ENCODE measurements at regions not wholly inside any gene's neighbourhood (a gene's known extent, or its start where the extent isn't known, plus 50 kb on each side); places are given as distances from the start of the nearest gene placed in this dataset.

DNA sequence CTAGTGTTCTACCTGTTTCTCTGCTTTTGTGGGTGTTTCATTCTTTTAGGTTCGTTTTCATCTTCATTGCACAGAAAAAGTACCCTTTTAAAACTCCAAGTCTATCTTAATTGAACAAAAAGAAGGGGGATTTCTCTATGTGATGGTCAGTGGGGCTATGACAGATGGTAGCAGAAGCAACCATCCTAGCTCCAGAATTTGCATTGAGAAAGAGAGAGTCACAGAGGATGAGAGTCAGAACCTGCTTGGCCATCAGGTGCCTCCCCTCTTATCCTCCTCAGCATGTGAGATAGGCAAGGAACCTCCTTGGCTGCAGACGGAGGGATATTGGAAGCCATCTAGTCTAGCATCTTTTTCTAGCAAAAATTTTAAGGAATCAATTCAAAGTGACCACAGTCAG is 398.0 kb upstream of the DCC start:
- no peak for DNase-seq (ENCODE audit: low read depth)

- no peak for DNase-seq (ENCODE audit: low read depth)
Measured at GRCh38 chr18:51943281-51943680, 396.7 kb upstream of the DCC start.

DNA sequence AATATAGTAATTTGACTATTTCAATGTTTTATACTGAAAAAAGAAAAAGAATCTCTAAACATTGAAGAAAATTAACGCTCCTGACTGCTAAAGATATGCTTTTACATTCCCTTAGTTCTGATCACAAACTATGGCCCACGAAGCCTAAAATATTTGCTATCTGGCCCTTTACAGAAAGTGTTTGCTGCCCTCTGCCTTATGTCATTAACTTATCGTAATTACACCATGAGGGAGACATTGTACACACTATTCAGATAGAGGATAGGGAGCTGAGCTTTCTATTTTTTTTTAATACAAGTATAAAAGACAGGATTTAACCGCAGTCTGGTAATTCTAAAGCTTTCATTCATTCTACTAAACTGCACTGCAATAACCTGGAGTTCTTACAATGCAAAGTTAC is 393.1 kb upstream of the DCC start:
- no peak for DNase-seq (ENCODE audit: low read depth)

DNA sequence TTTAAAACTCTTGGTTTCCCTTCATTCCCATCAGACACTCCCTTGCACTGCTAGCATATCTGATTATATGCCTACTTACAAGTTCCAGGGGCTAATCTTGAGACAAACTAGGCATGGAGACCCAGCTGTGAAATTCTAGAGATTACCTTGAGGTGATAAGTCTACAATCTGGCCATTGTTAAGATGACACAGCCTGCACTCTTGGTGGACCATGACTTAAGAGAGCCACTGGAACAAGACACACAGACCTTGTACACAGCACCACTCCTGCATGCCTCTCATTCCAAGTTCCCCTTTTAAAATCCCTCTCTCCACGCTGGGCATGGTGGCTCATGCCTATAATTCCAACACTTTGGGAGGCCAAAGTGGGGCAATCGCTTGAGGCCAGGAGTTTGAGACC is 387.2 kb upstream of the DCC start:
- no peak for DNase-seq (ENCODE audit: low read depth)

GRCh38 chr18:51953521-51953920 is 386.5 kb upstream of the DCC start:
- DNase-seq (ENCODE audit: low read depth) = no peak

GRCh38 chr18:51955136-51955535 is 384.9 kb upstream of the DCC start:
- no peak for DNase-seq (ENCODE audit: low read depth)

DNA sequence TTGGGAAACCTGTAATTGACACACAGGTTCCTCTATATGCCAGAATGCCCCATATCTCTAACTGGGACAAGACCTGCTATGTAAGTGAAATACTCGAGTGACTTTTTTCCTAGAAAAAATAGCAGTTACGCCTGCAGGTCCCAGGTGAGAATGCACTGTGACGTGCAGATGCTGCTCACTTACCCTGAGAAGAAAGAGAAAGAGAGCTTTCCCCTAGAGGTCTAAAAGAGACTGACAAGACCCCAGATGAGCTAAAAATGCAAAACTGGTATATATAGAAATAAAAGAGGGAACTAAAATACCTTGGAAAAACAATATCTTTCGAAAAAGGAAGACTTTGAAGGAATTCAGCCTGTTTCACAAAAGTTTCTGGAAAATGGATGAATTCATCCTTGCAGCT is 383.0 kb upstream of the DCC start:
- DNase-seq (ENCODE audit: low read depth) = no peak

GRCh38 chr18:51980101-51980500 is 359.9 kb upstream of the DCC start:
- DNase-seq (ENCODE audit: low read depth) = no peak

DNA sequence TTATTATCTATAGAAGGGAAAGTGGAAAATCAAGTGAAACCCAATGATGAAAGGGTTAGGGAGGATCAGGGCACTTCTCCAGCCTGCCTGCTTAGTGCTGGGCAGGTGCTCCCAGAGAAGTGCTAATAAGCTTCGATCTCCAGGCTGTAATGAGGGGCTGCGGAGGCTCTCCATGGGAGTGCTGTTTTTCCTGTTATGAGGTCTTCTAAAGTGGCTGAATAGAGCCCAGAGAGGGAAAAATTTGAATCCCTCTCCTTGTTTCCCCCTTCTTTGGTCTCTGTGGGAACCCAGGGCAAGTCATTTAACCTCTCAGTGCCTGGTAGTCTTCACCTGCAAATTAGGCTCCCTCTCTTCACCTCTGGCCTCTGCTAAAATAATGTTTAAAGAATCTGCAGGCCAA is 351.7 kb upstream of the DCC start:
- no peak for DNase-seq (ENCODE audit: low read depth)

DNA sequence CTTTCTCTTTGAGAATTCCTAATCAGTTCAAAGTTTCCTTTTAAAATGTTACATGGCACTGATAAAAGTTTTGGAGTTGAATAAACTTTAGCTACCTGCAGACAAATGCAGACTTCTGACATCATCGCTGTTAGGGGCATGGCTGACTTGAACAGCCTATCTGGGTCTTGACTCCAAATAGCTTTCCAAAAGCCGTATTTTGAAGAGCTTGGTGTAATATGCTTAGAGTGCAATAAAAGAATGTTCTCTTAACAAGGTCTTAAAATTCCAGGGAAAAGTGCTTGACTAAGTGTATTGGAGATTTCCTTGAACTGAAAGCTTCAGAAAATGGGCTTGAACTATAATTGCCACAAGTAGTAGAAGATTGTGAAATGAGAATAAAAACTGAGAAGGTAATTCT is 342.9 kb upstream of the DCC start:
- no peak for DNase-seq (ENCODE audit: low read depth)

DNA sequence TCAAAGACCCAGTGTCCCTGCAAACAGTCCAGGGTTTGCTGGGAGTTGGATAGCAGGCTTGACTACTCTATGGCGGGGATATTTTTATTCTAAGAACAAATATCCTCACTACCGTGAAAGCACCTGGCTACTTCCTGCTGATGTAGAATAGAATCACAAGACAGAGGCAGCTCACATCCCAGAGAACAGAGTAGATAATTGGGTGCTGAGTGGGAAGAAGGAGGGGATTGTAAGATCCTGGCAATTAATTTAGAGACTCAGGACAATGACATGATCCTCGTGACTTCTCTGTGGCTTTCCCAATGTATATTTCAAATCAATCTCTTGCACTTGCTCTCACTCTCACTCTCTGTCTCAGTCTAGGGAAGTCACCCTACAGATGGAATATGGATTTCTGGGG is 341.9 kb upstream of the DCC start:
- no peak for DNase-seq (ENCODE audit: low read depth)

DNA sequence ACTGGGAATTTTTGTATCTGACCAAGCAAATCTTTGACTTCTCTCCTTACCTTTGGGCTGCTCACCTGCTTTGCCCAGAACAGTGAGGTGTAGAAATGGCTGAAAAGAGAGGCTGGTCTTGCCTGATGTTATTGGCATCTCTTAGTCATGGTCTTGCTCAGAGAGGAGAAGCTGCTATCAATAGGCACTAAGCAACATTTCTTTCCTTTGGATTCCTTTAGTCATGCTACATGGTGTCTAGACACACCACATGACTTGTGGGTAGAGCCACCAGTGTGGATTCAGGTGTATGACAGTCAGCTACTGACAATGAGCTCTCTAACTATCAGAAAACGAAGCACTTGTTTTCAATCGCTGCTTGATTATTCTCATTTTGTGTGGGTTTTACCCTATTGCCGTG is 341.3 kb upstream of the DCC start:
- DNase-seq (ENCODE audit: low read depth) = no peak

- DNase-seq (ENCODE audit: low read depth) = no peak
Measured at GRCh38 chr18:51999351-51999750, 340.6 kb upstream of the DCC start.

- DNase-seq (ENCODE audit: low read depth) = no peak
Measured at GRCh38 chr18:52000435-52000834, 339.6 kb upstream of the DCC start.

DNA sequence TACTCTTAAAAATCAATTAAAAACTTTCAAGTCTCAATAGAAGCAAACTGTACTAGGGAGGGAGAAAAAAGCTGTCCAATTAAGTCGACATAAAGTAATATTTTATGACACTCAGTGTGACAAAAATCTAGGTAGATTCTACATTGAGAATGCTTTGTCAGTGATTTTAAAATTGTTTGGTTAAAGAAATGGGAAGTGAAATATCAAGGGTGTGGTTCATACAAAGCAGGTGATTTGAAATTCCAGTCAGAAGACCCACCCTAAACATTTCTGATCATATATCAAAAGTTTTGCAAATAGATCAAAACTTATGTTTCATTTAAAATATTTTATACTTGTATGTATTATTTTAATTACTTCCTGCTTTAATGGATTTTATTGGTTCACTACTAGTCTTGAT is 338.9 kb upstream of the DCC start:
- no peak for DNase-seq (ENCODE audit: low read depth)

DNA sequence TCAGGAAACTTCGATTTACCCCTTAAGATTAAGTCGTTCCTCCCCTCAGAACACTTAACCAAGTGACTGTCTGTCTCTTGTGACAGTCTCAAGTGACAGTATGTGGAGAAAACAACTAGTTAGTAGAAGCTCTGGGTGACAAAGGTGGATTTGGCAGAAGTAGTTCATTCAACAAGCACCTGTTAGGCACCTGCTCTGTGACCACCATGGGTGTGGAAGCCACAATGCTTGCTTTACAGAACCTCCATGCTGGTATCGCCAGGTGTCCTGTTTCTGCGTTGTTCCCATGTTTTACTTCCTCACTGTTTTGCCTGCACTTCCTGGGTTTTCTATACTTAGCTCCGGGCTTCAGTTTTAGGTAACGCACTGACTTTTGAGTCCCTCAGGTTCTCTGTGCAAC is 337.4 kb upstream of the DCC start:
- no peak for DNase-seq (ENCODE audit: low read depth)

DNA sequence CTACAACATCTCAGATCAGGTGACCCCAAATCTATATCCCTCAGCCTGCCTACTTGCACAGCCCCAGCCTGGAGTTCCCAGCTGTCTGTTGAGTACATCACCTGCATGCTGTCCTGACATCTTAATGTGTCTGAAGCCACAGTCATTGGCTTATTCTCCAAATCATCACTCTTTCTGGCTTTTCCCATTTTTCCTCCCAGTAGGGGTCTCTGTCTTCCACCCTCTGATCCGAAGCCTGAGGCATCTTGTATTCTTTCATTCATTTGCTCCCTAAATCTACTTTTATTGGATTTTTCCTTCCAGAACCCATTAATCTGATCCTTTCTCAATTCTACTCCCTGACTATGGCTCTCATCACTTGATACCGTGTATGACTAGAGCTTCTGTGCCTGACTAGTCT is 332.9 kb upstream of the DCC start:
- DNase-seq (ENCODE audit: low read depth) = no peak

DNA sequence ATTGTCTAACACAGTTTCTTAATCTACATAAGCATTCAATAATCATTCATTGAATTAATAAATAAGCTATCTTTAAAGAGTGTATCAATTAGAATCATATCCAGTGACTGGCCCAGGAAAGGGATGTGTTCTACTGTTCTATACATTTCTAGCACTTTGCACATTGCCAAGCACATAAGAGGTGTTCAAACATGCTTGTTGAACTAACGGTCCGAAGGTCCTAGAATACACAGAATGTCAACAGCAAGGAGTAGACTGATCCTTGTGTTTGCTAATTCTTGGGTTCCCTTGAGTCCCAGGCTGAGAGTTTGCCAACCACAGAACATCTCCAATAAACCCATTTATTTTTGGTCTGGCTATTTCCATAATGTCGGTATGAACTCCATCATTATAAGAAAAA is 331.7 kb upstream of the DCC start:
- DNase-seq (ENCODE audit: low read depth) = no peak

DNA sequence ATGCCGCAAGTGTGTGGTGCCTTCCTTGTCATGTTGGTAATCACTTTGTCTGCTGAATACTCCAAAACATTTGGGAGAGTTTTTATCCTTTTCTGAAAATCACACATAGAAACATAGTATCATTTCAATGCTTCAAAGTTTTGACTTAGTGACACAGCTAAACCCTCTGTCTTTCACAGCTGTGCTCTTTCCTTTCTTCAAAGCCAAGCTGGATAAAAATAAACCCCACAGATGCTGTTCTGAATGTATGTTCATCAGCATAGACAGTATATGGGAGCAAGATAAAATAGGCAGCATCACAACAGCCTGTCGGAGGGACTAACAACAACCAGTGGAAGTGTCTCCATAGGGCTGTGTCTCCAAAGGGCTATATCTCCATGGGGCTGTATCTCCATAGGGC is 331.3 kb upstream of the DCC start:
- no peak for DNase-seq (ENCODE audit: low read depth)

- DNase-seq (ENCODE audit: low read depth) = no peak
Measured at GRCh38 chr18:52009958-52010357, 330.0 kb upstream of the DCC start.

DNA sequence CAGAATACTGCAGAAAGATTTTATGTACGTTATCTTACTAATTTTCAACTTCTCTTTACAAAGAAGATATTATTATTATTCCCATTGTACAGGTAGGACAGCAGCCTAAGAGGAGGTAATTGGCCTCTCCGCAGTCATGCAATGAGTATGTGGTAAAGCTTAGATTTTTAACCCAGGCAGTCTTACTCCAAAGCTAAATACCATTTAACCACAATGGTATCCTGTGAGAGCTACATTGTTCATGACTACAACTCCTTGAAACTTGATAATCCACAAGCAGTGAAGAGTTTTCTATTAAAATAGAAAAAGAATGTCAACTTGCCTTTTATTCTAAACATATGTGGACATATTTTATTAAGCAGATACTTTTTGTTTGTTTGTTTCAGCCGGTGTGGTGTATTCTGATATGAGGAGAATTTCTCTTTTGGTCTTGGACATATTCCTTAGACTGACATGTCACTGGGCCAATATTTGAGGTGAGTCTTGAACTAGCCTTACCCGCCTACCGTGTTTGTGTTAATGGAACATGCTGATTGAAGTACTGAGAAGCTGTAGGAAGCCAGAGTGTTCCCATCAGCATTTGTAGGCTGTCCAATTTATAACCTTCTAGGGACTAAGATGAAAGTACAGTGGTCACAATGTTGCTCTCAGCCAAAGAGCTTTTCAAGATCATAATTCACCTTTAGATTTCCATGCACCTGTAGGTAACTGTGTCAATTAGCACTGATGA is 293.9 kb upstream of the DCC start:
- no peak for DNase-seq (ENCODE audit: low read depth)

DNA sequence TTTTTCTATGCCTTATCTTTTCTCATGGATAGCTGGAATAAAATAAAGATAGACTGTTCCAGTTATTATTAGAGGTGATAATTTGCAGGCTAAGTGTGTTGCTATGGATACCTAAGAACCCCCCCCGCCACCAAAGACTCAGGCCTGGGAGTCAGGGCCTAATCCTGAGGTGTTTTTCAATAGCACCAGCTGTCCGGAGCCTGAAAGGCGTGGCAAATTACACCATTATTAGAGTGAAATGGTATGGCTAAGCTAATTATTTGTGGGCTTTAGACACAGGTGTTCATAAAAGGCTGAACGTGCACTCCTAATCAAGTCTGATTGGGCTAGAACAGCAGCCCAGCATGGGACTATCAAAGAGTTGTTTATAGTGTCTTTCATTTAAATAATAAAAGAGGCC is 293.2 kb upstream of the DCC start:
- no peak for DNase-seq (ENCODE audit: low read depth)

DNA sequence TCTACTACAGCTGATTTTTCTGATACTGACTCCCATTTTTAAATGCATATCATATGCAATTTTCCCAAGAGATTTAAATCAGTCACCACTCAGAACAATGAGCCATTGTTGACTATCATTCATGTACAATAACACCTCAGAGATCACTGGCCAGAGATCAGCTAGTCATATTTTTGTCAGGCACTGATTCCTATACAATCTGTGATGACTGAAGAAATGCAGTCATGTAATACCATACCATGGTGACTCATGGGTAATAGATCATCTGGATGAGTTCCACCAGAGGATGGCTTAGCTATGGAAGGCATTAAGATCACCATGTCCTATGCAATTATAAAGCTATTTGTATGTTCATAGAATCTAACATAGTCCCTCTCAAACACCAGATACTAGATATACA is 285.7 kb upstream of the DCC start:
- DNase-seq (ENCODE audit: low read depth) = no peak

DNA sequence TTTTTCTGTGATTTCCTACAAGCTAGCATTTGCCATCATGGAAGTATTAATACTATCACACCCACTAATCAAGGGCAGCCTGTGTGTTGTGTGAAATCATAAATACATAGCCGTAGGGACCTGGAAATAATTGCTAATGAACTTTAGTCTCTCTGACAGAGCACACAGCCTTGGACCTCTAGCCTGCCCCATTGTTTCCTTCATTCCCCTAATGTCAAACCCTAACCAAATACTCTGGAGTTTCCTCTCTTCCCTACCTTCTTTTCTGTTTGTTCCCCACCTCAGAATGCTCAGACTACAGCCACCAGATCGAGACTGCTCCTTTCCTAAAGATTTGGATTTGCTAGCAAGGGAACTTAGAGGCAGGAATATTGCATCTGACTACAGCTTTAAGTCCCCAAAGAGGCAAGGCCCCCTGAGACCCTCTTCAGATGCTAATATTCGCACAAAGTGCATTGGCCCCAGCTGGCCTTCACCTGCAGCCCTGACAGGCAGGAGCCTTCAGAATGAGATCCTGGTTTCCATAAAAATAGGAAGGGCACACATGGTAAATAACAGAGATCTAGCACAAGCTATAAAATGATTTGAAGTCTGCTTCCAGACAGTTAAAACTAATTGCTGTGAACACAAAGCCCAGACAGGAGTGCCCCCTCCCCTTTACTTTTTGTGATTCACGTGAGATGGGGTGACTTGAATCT is 279.2 kb upstream of the DCC start:
- DNase-seq (ENCODE audit: low read depth) = no peak

Data from HS-27A (cell line).